ENCODE measurements at regions not wholly inside any gene's neighbourhood (a gene's known extent, or its start where the extent isn't known, plus 50 kb on each side); places are given as distances from the start of the nearest gene placed in this dataset.

- DNase-seq (no peak), ATAC-seq (ENCODE audit: low FRiP score in 2 of 2) (no peak)
- H3K9me3 ChIP-seq = no peaks in the 10 kb centered on the region
- H3K27me3 ChIP-seq = no peaks in the 10 kb centered on the region
- H3K36me3 ChIP-seq = no peaks in the 10 kb centered on the region
- TF ChIP-seq POLR2A (IDR thresholded peaks at IDR 0.05) (no peak), POLR2AphosphoS5 (IDR thresholded peaks at IDR 0.05) (no peak), EP300 (IDR thresholded peaks at IDR 0.05) (no peak)
- TF ChIP-seq, protein P1, sequence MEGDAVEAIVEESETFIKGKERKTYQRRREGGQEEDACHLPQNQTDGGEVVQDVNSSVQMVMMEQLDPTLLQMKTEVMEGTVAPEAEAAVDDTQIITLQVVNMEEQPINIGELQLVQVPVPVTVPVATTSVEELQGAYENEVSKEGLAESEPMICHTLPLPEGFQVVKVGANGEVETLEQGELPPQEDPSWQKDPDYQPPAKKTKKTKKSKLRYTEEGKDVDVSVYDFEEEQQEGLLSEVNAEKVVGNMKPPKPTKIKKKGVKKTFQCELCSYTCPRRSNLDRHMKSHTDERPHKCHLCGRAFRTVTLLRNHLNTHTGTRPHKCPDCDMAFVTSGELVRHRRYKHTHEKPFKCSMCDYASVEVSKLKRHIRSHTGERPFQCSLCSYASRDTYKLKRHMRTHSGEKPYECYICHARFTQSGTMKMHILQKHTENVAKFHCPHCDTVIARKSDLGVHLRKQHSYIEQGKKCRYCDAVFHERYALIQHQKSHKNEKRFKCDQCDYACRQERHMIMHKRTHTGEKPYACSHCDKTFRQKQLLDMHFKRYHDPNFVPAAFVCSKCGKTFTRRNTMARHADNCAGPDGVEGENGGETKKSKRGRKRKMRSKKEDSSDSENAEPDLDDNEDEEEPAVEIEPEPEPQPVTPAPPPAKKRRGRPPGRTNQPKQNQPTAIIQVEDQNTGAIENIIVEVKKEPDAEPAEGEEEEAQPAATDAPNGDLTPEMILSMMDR (IDR thresholded peaks at IDR 0.05) = no peak
- H3K4me1 ChIP-seq = no peaks in the 10 kb centered on the region
- 82 to 88% methylated on average over 1 of the region's 1 CpG for WGBS, 2 donors
- H3K27ac ChIP-seq = no peak overlapping the region
- no peak overlapping the region for H3K4me3 ChIP-seq
Observed at GRCh38 chr12:76247992-76248391, 100.2 kb downstream of the BBS10 start.

GRCh38 chr12:76247026-76247646 is 101.1 kb downstream of the BBS10 start:
- Histone ChIP-seq H3K4me3 (no peak overlapping the region), H3K36me3 (no peaks in the 10 kb centered on the region), H3K4me1 (no peaks in the 10 kb centered on the region), H3K9me3 (no peaks in the 10 kb centered on the region), H3K27ac (no peak overlapping the region), H3K27me3 (no peaks in the 10 kb centered on the region)
- ATAC-seq (ENCODE audit: low FRiP score in 2 of 2) (peak in 1 of 2 donors; percentile 74), DNase-seq (no peak)
- WGBS, 2 donors = 64 to 85% methylated on average over 4 of the region's 4 CpGs
- TF ChIP-seq EP300 (IDR thresholded peaks at IDR 0.05) = no peak
- TF ChIP-seq POLR2A (IDR thresholded peaks at IDR 0.05) = no peak
- no peak for TF ChIP-seq POLR2AphosphoS5 (IDR thresholded peaks at IDR 0.05)
- TF ChIP-seq, protein P1 (IDR thresholded peaks at IDR 0.05) = no peak

- DNase-seq (no peak), ATAC-seq (ENCODE audit: low FRiP score in 2 of 2) (no peak)
- Histone ChIP-seq H3K9me3 (no peaks in the 10 kb centered on the region), H3K27me3 (no peaks in the 10 kb centered on the region), H3K36me3 (no peaks in the 10 kb centered on the region), H3K4me1 (no peaks in the 10 kb centered on the region), H3K4me3 (no peak overlapping the region), H3K27ac (no peak overlapping the region)
- no peak for TF ChIP-seq POLR2AphosphoS5 (IDR thresholded peaks at IDR 0.05)
- TF ChIP-seq EP300 (IDR thresholded peaks at IDR 0.05) = no peak
- no peak for TF ChIP-seq POLR2A (IDR thresholded peaks at IDR 0.05)
- TF ChIP-seq, protein P1 (IDR thresholded peaks at IDR 0.05) = no peak
- WGBS, 2 donors = 57 to 59% methylated on average over 2 of the region's 2 CpGs
Observed at GRCh38 chr12:76246611-76247010, 101.6 kb downstream of the BBS10 start.

- 93 to 97% methylated on average over 3 of the region's 3 CpGs for WGBS, 2 donors
- Histone ChIP-seq H3K4me3 (no peak overlapping the region), H3K36me3 (no peaks in the 10 kb centered on the region), H3K9me3 (no peaks in the 10 kb centered on the region), H3K27me3 (no peaks in the 10 kb centered on the region), H3K4me1 (no peaks in the 10 kb centered on the region), H3K27ac (no peak overlapping the region)
- TF ChIP-seq POLR2A (IDR thresholded peaks at IDR 0.05) = no peak
- TF ChIP-seq EP300 (IDR thresholded peaks at IDR 0.05) = no peak
- TF ChIP-seq, protein P1 (IDR thresholded peaks at IDR 0.05) = no peak
- no peak for TF ChIP-seq POLR2AphosphoS5 (IDR thresholded peaks at IDR 0.05)
- DNase-seq (no peak), ATAC-seq (ENCODE audit: low FRiP score in 2 of 2) (peak in 1 of 2 donors; percentile 60)
Observed at GRCh38 chr12:76244300-76244699, 103.9 kb downstream of the BBS10 start.

All from upper lobe of left lung (tissue), 6 donors.